Right forelimb (tissue), 1 donor: ENCODE measurements at regions not wholly inside any gene's neighbourhood (a gene's known extent, or its start where the extent isn't known, plus 50 kb on each side); places are given as distances from the start of the nearest gene placed in this dataset.
A peak's percentile ranks its signal among the peaks of the same experiment; 100 is the strongest.
"Not testable (repeated sequence)": the region's sequence is repeated elsewhere in the genome, so short reads cannot be mapped to it uniquely, and the experiment has no call there.

Source experiments
- DNase-seq: peaks from one replicate; pipeline ENCODE4 v3.0.0-alpha.2; 2018

- peak; percentile 28 for DNase-seq
Measured at GRCh38 chr22:19643448-19644313, 70.6 kb upstream of the SEPTIN5 start.

GRCh38 chr22:19644314-19645223 is 69.7 kb upstream of the SEPTIN5 start:
- DNase-seq = peak; percentile 35

GRCh38 chr22:19645391-19645790 is 68.9 kb upstream of the SEPTIN5 start:
- peak; percentile 9 for DNase-seq

- DNase-seq = no peak
Measured at GRCh38 chr22:19645905-19646304, 68.4 kb upstream of the SEPTIN5 start.

GRCh38 chr22:19646383-19646782 is 67.9 kb upstream of the SEPTIN5 start:
- DNase-seq = peak; percentile 0

- DNase-seq = no peak
Measured at GRCh38 chr22:19648419-19648929, 65.8 kb upstream of the SEPTIN5 start.

- DNase-seq = no peak
Measured at GRCh38 chr22:19652316-19652715, 62.0 kb upstream of the SEPTIN5 start.

- no peak for DNase-seq
Measured at GRCh38 chr22:19654338-19654987, 59.8 kb upstream of the SEPTIN5 start.

- DNase-seq = no peak
Measured at GRCh38 chr22:19655399-19655798, 58.9 kb upstream of the SEPTIN5 start.

GRCh38 chr22:19656541-19657251 is 57.6 kb upstream of the SEPTIN5 start:
- DNase-seq = no peak

GRCh38 chr22:19657252-19658056 is 56.8 kb upstream of the SEPTIN5 start:
- DNase-seq = no peak

GRCh38 chr22:19658057-19658966 is 56.0 kb upstream of the SEPTIN5 start:
- DNase-seq = no peak

GRCh38 chr22:19658967-19659804 is 55.1 kb upstream of the SEPTIN5 start:
- no peak for DNase-seq

- no peak for DNase-seq
Measured at GRCh38 chr22:19659805-19660345, 54.4 kb upstream of the SEPTIN5 start.

- not testable (repeated sequence) for DNase-seq
Measured at GRCh38 chr22:19660583-19660982, 53.7 kb upstream of the SEPTIN5 start.

- no peak for DNase-seq
Measured at GRCh38 chr22:19661156-19661555, 53.1 kb upstream of the SEPTIN5 start.

GRCh38 chr22:19662049-19662684 is 52.1 kb upstream of the SEPTIN5 start:
- DNase-seq = not testable (repeated sequence)

GRCh38 chr22:19663286-19663815 is 51.0 kb upstream of the SEPTIN5 start:
- DNase-seq = peak; percentile 84
